Type B pancreatic cell (in vitro differentiated cells): ENCODE measurements at regions not wholly inside any gene's neighbourhood (a gene's known extent, or its start where the extent isn't known, plus 50 kb on each side); places are given as distances from the start of the nearest gene placed in this dataset.
"Not testable (repeated sequence)": the region's sequence is repeated elsewhere in the genome, so short reads cannot be mapped to it uniquely, and the experiment has no call there.

Experiments
- DNase-seq: peaks from one replicate; pipeline ENCODE4 v3.0.0; 2021; ENCODE audit warnings: mixed read lengths; ENCODE audit not compliant: unreplicated experiment; ENCODE audit errors: extremely low spot score
- H3K27ac Mint-ChIP-seq: 2 replicates; pipeline ENCODE4 v1.8.0; 2021; ENCODE audit warnings: mild to moderate bottlenecking, mixed read lengths
- H3K27me3 Mint-ChIP-seq: 2 replicates; pipeline ENCODE4 v1.8.0; 2021; ENCODE audit warnings: mixed read lengths
- H3K36me3 Mint-ChIP-seq: 2 replicates; pipeline ENCODE4 v1.8.0; 2021; ENCODE audit warnings: mixed read lengths
- H3K4me1 Mint-ChIP-seq: one replicate; pipeline ENCODE4 v1.8.0; 2021; ENCODE audit warnings: mixed read lengths; ENCODE audit not compliant: unreplicated experiment
- H3K4me3 Mint-ChIP-seq: 2 replicates; pipeline ENCODE4 v1.8.0; 2021; ENCODE audit warnings: mild to moderate bottlenecking, mixed read lengths
- H3K9me3 Mint-ChIP-seq: 2 replicates; pipeline ENCODE4 v1.8.0; 2021; ENCODE audit warnings: mixed read lengths
- TF ChIP-seq, protein P1 (sequence below): fragments of 200-600 bp; sonication (generic); conservative IDR thresholded peaks from 2 replicates; pipeline ENCODE4 v1.5.0; 2021; ENCODE audit warnings: antibody characterized with exemption, mild to moderate bottlenecking

DNA sequence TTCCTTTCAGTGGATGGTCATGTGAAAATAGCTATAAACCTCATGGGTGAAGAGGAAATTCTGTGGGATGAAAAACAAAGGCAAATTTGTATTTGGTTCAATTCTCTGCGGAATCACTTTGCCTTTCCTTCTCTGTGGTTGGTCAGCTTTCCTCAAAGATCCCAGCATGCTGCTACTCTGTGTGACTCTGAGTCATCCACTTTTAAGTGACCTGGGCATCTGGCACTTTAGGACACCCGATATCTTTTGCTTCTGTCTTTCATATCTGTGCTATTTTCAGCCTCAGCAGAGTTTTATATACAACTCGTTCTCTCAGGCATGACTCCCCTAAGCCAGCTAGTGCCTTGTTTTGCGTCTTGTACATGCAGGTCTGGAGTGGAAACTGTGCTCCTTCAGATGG is 217.0 kb upstream of the PIEZO2 start:
- no peaks in the 10 kb centered on the region for H3K27me3 Mint-ChIP-seq
- H3K4me1 Mint-ChIP-seq = peaks cover 19% of the 10 kb centered on the region
- H3K27ac Mint-ChIP-seq = no peak overlapping the region
- peaks cover 6% of the 10 kb centered on the region for H3K9me3 Mint-ChIP-seq
- H3K36me3 Mint-ChIP-seq = no peaks in the 10 kb centered on the region
- no peak for DNase-seq
- TF ChIP-seq, protein P1, sequence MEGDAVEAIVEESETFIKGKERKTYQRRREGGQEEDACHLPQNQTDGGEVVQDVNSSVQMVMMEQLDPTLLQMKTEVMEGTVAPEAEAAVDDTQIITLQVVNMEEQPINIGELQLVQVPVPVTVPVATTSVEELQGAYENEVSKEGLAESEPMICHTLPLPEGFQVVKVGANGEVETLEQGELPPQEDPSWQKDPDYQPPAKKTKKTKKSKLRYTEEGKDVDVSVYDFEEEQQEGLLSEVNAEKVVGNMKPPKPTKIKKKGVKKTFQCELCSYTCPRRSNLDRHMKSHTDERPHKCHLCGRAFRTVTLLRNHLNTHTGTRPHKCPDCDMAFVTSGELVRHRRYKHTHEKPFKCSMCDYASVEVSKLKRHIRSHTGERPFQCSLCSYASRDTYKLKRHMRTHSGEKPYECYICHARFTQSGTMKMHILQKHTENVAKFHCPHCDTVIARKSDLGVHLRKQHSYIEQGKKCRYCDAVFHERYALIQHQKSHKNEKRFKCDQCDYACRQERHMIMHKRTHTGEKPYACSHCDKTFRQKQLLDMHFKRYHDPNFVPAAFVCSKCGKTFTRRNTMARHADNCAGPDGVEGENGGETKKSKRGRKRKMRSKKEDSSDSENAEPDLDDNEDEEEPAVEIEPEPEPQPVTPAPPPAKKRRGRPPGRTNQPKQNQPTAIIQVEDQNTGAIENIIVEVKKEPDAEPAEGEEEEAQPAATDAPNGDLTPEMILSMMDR = no peak
- H3K4me3 Mint-ChIP-seq = no peak overlapping the region

DNA sequence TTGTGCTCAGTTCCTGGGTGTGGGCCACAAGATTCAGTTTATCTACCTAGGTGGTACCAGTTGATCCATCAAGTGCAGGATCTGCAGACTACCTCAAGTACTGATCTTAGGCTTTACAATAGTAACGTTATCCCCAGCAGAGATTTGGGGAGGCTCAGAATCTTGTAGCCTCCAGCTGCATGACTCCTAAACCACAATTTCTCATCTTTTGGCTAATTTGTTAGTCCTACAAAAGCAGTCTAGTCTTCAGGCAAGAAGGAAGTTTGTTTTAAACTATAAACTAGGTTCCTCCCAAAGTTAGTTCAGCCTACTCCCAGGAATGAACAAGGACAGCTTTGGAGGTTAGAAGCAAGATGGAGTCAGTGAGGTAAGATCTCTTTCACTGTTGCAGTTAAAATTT is 213.5 kb upstream of the PIEZO2 start:
- Mint-ChIP-seq H3K27me3 (no peaks in the 10 kb centered on the region), H3K4me1 (peaks cover 21% of the 10 kb centered on the region), H3K9me3 (no peaks in the 10 kb centered on the region), H3K27ac (no peak overlapping the region), H3K36me3 (no peaks in the 10 kb centered on the region), H3K4me3 (no peak overlapping the region)
- TF ChIP-seq, protein P1 = no peak
- no peak for DNase-seq

DNA sequence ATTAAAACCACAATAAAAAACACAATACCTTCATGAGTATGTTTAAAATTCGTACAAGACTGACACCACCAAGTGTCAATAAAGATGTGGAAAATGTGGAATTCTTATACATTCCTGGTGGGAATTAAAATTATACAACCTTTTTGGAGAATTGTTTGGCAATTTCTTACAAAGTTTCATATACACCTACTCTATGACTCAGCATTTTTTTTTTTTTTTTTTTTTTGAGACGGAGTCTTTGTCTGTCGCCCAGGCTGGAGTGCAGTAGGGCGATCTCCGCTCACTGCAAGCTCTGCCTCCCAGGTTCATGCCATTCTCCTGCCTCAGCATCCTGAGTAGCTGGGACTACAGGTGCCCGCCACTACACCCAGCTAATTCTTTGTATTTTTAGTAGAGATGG is 212.5 kb upstream of the PIEZO2 start:
- not testable (repeated sequence) for DNase-seq, H3K9me3 Mint-ChIP-seq, H3K27me3 Mint-ChIP-seq, H3K27ac Mint-ChIP-seq, H3K36me3 Mint-ChIP-seq, H3K4me3 Mint-ChIP-seq
- H3K4me1 Mint-ChIP-seq = peaks cover 18% of the 10 kb centered on the region

DNA sequence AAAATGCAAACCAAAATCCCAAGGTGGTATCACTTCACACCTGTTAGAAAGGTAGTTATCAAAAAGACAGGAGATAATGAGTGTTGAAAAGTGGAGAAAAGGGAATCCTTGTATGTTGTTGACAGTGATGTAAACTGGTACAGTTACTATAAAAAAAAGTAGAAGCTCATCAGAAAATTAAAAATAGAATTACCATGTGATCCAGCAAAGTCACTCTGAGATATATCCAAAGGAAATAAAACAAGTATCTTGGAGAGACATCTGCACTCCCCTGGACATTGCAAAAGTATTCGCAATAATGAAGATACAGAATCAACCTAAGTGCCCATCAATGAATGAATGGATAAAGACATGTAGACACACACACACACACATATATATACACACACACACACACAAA is 208.3 kb upstream of the PIEZO2 start:
- TF ChIP-seq, protein P1 = no peak
- no peak for DNase-seq
- Mint-ChIP-seq H3K36me3 (no peaks in the 10 kb centered on the region), H3K4me3 (no peak overlapping the region), H3K27me3 (no peaks in the 10 kb centered on the region), H3K4me1 (peaks cover 8% of the 10 kb centered on the region), H3K9me3 (peaks cover 2% of the 10 kb centered on the region), H3K27ac (no peak overlapping the region)

DNA sequence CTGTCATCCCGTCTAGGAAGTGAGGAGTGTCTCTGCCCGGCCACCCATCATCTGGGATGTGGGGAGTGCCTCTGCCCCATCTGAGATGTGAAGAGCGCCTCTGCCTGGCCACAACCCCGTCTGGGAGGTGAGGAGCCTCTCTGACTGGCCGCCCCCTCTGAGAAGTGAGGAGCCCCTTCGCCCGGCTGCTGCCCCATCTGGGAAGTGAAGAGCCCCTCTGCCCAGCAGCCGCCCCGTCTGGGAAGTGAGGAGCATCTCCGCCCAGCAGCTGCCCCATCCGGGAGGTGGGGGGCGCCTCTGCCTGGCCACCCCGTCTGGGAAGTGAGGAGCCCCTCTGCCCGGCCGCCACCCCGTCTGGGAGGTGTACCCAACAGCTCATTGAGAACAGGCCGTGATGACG is 195.2 kb upstream of the PIEZO2 start:
- H3K27ac Mint-ChIP-seq, H3K27me3 Mint-ChIP-seq, H3K4me1 Mint-ChIP-seq, H3K4me3 Mint-ChIP-seq, DNase-seq, H3K36me3 Mint-ChIP-seq: not testable (repeated sequence)
- peaks cover 23% of the 10 kb centered on the region for H3K9me3 Mint-ChIP-seq

DNA sequence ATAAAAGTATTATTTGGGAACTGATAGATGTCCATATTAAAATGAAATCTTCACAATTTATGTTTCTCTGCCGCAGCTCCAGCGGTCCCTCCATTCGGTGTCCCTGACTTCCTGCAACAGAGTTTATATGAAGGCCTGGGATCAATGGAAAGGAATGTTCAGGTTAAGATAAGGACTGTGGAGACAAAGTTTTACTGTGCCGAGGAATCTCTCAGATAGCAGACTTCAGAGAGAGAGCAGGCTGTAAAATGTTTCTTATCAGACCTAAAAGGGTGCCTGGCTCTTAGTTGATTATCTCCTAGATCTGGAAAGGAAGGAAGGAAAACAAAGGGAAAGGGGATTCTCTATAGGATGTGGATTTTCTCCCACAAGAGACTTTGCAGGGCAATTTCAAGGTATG is 193.7 kb upstream of the PIEZO2 start:
- no peak for DNase-seq
- no peaks in the 10 kb centered on the region for H3K27me3 Mint-ChIP-seq

DNA sequence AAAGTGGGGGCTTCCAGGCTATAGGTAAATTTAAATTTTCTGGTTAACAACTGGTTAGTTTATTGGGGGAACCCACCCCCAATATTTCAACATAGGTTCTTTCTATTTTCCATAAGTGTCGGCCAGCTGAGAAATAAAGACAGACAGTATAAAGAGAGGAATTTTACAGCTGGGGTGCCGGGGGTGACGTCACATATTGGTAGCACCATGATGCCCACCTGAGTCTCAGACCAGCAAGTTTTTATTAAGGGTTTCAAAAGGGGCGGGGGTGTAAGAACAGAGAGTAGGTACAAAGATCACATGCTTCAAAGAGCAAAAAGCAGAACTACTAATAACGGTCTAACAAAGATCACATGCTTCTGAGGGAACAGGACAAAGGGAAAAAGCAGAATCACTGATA is 192.7 kb upstream of the PIEZO2 start:
- DNase-seq = not testable (repeated sequence)

More for the DNA sequence above, 193.7 kb upstream of the PIEZO2 start:
- Mint-ChIP-seq H3K27ac (no peak overlapping the region), H3K4me1 (no peaks in the 10 kb centered on the region), H3K4me3 (no peak overlapping the region), H3K9me3 (peaks cover 21% of the 10 kb centered on the region), H3K36me3 (peaks cover 6% of the 10 kb centered on the region)
- TF ChIP-seq, protein P1 = no peak

More for the DNA sequence above, 192.7 kb upstream of the PIEZO2 start:
- H3K27ac Mint-ChIP-seq, H3K36me3 Mint-ChIP-seq, H3K4me1 Mint-ChIP-seq, H3K4me3 Mint-ChIP-seq, H3K27me3 Mint-ChIP-seq: not testable (repeated sequence)
- peaks cover 21% of the 10 kb centered on the region for H3K9me3 Mint-ChIP-seq
